GM19455 (cell line): ENCODE measurements at regions not wholly inside any gene's neighbourhood (a gene's known extent, or its start where the extent isn't known, plus 50 kb on each side); places are given as distances from the start of the nearest gene placed in this dataset.
"Not testable (repeated sequence)": the region's sequence is repeated elsewhere in the genome, so short reads cannot be mapped to it uniquely, and the experiment has no call there.

Experiments
- ATAC-seq: cut with Tn5 transposase; IDR thresholded peaks from one replicate; pipeline ENCODE4 v1.9.1; 2021; ENCODE audit not compliant: unreplicated experiment

GRCh38 chr20:57092900-57093530 is 173.4 kb downstream of the BMP7 start:
- no peak for ATAC-seq

- no peak for ATAC-seq
Measured at GRCh38 chr20:57093766-57094165, 172.7 kb downstream of the BMP7 start.

GRCh38 chr20:57094252-57094891 is 172.1 kb downstream of the BMP7 start:
- ATAC-seq: no peak

GRCh38 chr20:57094991-57095390 is 171.4 kb downstream of the BMP7 start:
- ATAC-seq: no peak

GRCh38 chr20:57095426-57095825 is 171.0 kb downstream of the BMP7 start:
- ATAC-seq: no peak

GRCh38 chr20:57097245-57097915 is 169.1 kb downstream of the BMP7 start:
- no peak for ATAC-seq

- ATAC-seq: no peak
Measured at GRCh38 chr20:57102160-57102559, 164.3 kb downstream of the BMP7 start.

- no peak for ATAC-seq
Measured at GRCh38 chr20:57102566-57102965, 163.9 kb downstream of the BMP7 start.

- no peak for ATAC-seq
Measured at GRCh38 chr20:57103146-57103800, 163.2 kb downstream of the BMP7 start.

GRCh38 chr20:57104113-57104512 is 162.3 kb downstream of the BMP7 start:
- no peak for ATAC-seq

- no peak for ATAC-seq
Measured at GRCh38 chr20:57104651-57105204, 161.7 kb downstream of the BMP7 start.

- ATAC-seq: no peak
Measured at GRCh38 chr20:57106030-57106682, 160.3 kb downstream of the BMP7 start.

GRCh38 chr20:57106692-57107091 is 159.7 kb downstream of the BMP7 start:
- no peak for ATAC-seq

GRCh38 chr20:57107208-57107607 is 159.2 kb downstream of the BMP7 start:
- no peak for ATAC-seq

GRCh38 chr20:57108218-57108617 is 158.2 kb downstream of the BMP7 start:
- no peak for ATAC-seq

GRCh38 chr20:57108742-57109570 is 157.5 kb downstream of the BMP7 start:
- ATAC-seq: no peak

GRCh38 chr20:57109571-57109953 is 156.9 kb downstream of the BMP7 start:
- ATAC-seq: no peak

- not testable (repeated sequence) for ATAC-seq
Measured at GRCh38 chr20:57110121-57111027, 156.1 kb downstream of the BMP7 start.

- ATAC-seq: no peak
Measured at GRCh38 chr20:57111028-57111373, 155.4 kb downstream of the BMP7 start.
